ENCODE measurements at regions not wholly inside any gene's neighbourhood (a gene's known extent, or its start where the extent isn't known, plus 50 kb on each side); places are given as distances from the start of the nearest gene placed in this dataset.
A peak's percentile ranks its signal among the peaks of the same experiment; 100 is the strongest.

GRCh38 chr5:154614595-154614994 lies 136.6 kb upstream of the HAND1 start:
- TF ChIP-seq CTCF (IDR thresholded peaks at IDR 0.05; ENCODE audit: control extremely low read depth, extremely low read depth): no peak
- DNase-seq (no peak), ATAC-seq (ENCODE audit: insufficient read depth, low FRiP score) (no peak)
- peaks cover 0 to 12% (median 0%) of the 10 kb centered on the region in 5 donors for H3K4me1 ChIP-seq (ENCODE audit: control insufficient read depth in 5 of 5, insufficient read depth in 5 of 5, low read length in 5 of 5)
- no peak overlapping the region for H3K9ac ChIP-seq (ENCODE audit: insufficient read depth in 1 of 2, low read length in 2 of 2)
- H3K4me3 ChIP-seq: no peak overlapping the region
- H3K27ac ChIP-seq (ENCODE audit: low read depth in 1 of 2, low read length in 1 of 2): no peak overlapping the region
- H3K27me3 ChIP-seq (ENCODE audit: control insufficient read depth in 3 of 3, insufficient read depth in 3 of 3, low read length in 2 of 3): peaks cover 0 to 31% (median 27%) of the 10 kb centered on the region in 3 donors
- H3K36me3 ChIP-seq (ENCODE audit: control insufficient read depth in 4 of 4, insufficient read depth in 4 of 4, low read length in 4 of 4): no peaks in the 10 kb centered on the region
- H3K9me3 ChIP-seq (ENCODE audit: control insufficient read depth in 4 of 4, insufficient read depth in 3 of 4, low read length in 3 of 4): peaks cover 0 to 2% (median 0%) of the 10 kb centered on the region in 4 donors
- WGBS, 2 donors: 89 to 93% methylated on average over 2 of the region's 2 CpGs

- peaks cover 0 to 2% (median 0%) of the 10 kb centered on the region in 4 donors for H3K9me3 ChIP-seq (ENCODE audit: control insufficient read depth in 4 of 4, insufficient read depth in 3 of 4, low read length in 3 of 4)
- no peak for ATAC-seq (ENCODE audit: insufficient read depth, low FRiP score)
- no peaks in the 10 kb centered on the region for H3K36me3 ChIP-seq (ENCODE audit: control insufficient read depth in 4 of 4, insufficient read depth in 4 of 4, low read length in 4 of 4)
- no peak for DNase-seq
- no peak overlapping the region for H3K9ac ChIP-seq (ENCODE audit: insufficient read depth in 1 of 2, low read length in 2 of 2)
- TF ChIP-seq CTCF (IDR thresholded peaks at IDR 0.05; ENCODE audit: control extremely low read depth, extremely low read depth): no peak
- H3K4me3 ChIP-seq: no peak overlapping the region
- no peak overlapping the region for H3K27ac ChIP-seq (ENCODE audit: low read depth in 1 of 2, low read length in 1 of 2)
- peaks cover 0 to 34% (median 31%) of the 10 kb centered on the region in 3 donors for H3K27me3 ChIP-seq (ENCODE audit: control insufficient read depth in 3 of 3, insufficient read depth in 3 of 3, low read length in 2 of 3)
- H3K4me1 ChIP-seq (ENCODE audit: control insufficient read depth in 5 of 5, insufficient read depth in 5 of 5, low read length in 5 of 5): peaks cover 0 to 12% (median 0%) of the 10 kb centered on the region in 5 donors
- 84 to 86% methylated on average over 1 of the region's 1 CpG for WGBS, 2 donors
Measured at GRCh38 chr5:154614125-154614524, 136.1 kb upstream of the HAND1 start.

- Histone ChIP-seq H3K4me3 (no peak overlapping the region), H3K27ac (ENCODE audit: low read depth in 1 of 2, low read length in 1 of 2) (no peak overlapping the region), H3K9ac (ENCODE audit: insufficient read depth in 1 of 2, low read length in 2 of 2) (no peak overlapping the region), H3K4me1 (ENCODE audit: control insufficient read depth in 5 of 5, insufficient read depth in 5 of 5, low read length in 5 of 5) (peaks cover 0 to 12% (median 0%) of the 10 kb centered on the region in 5 donors), H3K27me3 (ENCODE audit: control insufficient read depth in 3 of 3, insufficient read depth in 3 of 3, low read length in 2 of 3) (peaks cover 0 to 34% (median 31%) of the 10 kb centered on the region in 3 donors), H3K36me3 (ENCODE audit: control insufficient read depth in 4 of 4, insufficient read depth in 4 of 4, low read length in 4 of 4) (no peaks in the 10 kb centered on the region), H3K9me3 (ENCODE audit: control insufficient read depth in 4 of 4, insufficient read depth in 3 of 4, low read length in 3 of 4) (peaks cover 0 to 2% (median 0%) of the 10 kb centered on the region in 4 donors)
- DNase-seq (no peak), ATAC-seq (ENCODE audit: insufficient read depth, low FRiP score) (no peak)
- WGBS, 2 donors: 74 to 86% methylated on average over 5 of the region's 5 CpGs
- TF ChIP-seq CTCF (IDR thresholded peaks at IDR 0.05; ENCODE audit: control extremely low read depth, extremely low read depth): no peak
Measured at GRCh38 chr5:154612666-154613065, 134.6 kb upstream of the HAND1 start.

- TF ChIP-seq CTCF (IDR thresholded peaks at IDR 0.05; ENCODE audit: control extremely low read depth, extremely low read depth): no peak
- no peak overlapping the region for H3K4me3 ChIP-seq
- H3K27me3 ChIP-seq (ENCODE audit: control insufficient read depth in 3 of 3, insufficient read depth in 3 of 3, low read length in 2 of 3): peaks cover 0 to 34% (median 31%) of the 10 kb centered on the region in 3 donors
- H3K9me3 ChIP-seq (ENCODE audit: control insufficient read depth in 4 of 4, insufficient read depth in 3 of 4, low read length in 3 of 4): peaks cover 0 to 2% (median 0%) of the 10 kb centered on the region in 4 donors
- no peak overlapping the region for H3K27ac ChIP-seq (ENCODE audit: low read depth in 1 of 2, low read length in 1 of 2)
- H3K9ac ChIP-seq (ENCODE audit: insufficient read depth in 1 of 2, low read length in 2 of 2): no peak overlapping the region
- ATAC-seq (ENCODE audit: insufficient read depth, low FRiP score): no peak
- no peaks in the 10 kb centered on the region for H3K36me3 ChIP-seq (ENCODE audit: control insufficient read depth in 4 of 4, insufficient read depth in 4 of 4, low read length in 4 of 4)
- 2 to 4% methylated on average over 23 of the region's 23 CpGs for WGBS, 2 donors
- peaks cover 0 to 12% (median 0%) of the 10 kb centered on the region in 5 donors for H3K4me1 ChIP-seq (ENCODE audit: control insufficient read depth in 5 of 5, insufficient read depth in 5 of 5, low read length in 5 of 5)
- DNase-seq: peak in 2 of 3 donors; percentile 28 to 48
Measured at GRCh38 chr5:154611341-154611767, 133.3 kb upstream of the HAND1 start.
